GM23338 (cell line): ENCODE measurements at regions not wholly inside any gene's neighbourhood (a gene's known extent, or its start where the extent isn't known, plus 50 kb on each side); places are given as distances from the start of the nearest gene placed in this dataset.

Experiments
- ATAC-seq: fragments of 200-7000 bp; cut with Tn5 transposase; 3 replicates; pipeline ENCODE4 v1.9.1; 2020
- DNase-seq: peaks from one replicate; pipeline ENCODE4 v3.0.0-alpha.2; 2015; ENCODE audit warnings: low spot score
- H2AFZ ChIP-seq: fragments of 200-600 bp; sonication (generic); 2 replicates; pipeline ENCODE4 v1.8.0; 2016; ENCODE audit warnings: antibody characterized with exemption, mild to moderate bottlenecking, moderate library complexity
- H3F3A ChIP-seq: fragments of 200-600 bp; sonication (generic); replicated peaks from 2 replicates; pipeline ENCODE4 v1.8.0; 2017; ENCODE audit warnings: antibody characterized with exemption, mixed run types, low read depth
- H3K27ac ChIP-seq: fragments of 200-600 bp; sonication (generic); 2 replicates; pipeline ENCODE4 v1.6.1; 2016; ENCODE audit warnings: low read depth
- H3K27me3 ChIP-seq: fragments of 200-600 bp; sonication (generic); 2 replicates; pipeline ENCODE4 v1.8.0; 2016; ENCODE audit warnings: mild to moderate bottlenecking, mixed run types, moderate library complexity; ENCODE audit not compliant: insufficient read depth
- H3K36me3 ChIP-seq: fragments of 200-600 bp; sonication (generic); 2 replicates; pipeline ENCODE4 v1.8.0; 2016; ENCODE audit warnings: mild to moderate bottlenecking; ENCODE audit not compliant: insufficient read depth
- H3K4me1 ChIP-seq: fragments of 200-600 bp; sonication (generic); 2 replicates; pipeline ENCODE4 v1.8.0; 2016; ENCODE audit warnings: mild to moderate bottlenecking, moderate library complexity; ENCODE audit not compliant: insufficient read depth
- H3K4me2 ChIP-seq: fragments of 200-600 bp; sonication (generic); 2 replicates; pipeline ENCODE4 v1.7.1; 2017; ENCODE audit warnings: mixed run types
- H3K4me3 ChIP-seq: fragments of 200-600 bp; sonication (generic); 2 replicates; pipeline ENCODE4 v1.6.1; 2016; ENCODE audit warnings: mixed run types
- H3K79me2 ChIP-seq: fragments of 200-600 bp; sonication (generic); replicated peaks from 2 replicates; pipeline ENCODE4 v1.8.0; 2017; ENCODE audit warnings: mild to moderate bottlenecking; ENCODE audit not compliant: insufficient read depth
- H3K9me2 ChIP-seq: fragments of 200-600 bp; sonication (generic); 2 replicates; pipeline ENCODE4 v1.8.0; 2017; ENCODE audit not compliant: insufficient read depth
- H4K20me1 ChIP-seq: fragments of 200-600 bp; sonication (generic); replicated peaks from 2 replicates; pipeline ENCODE4 v1.8.0; 2017; ENCODE audit warnings: mild to moderate bottlenecking; ENCODE audit not compliant: insufficient read depth
- H3K27ac Mint-ChIP-seq: 2 replicates; pipeline ENCODE4 v1.8.0; 2020; ENCODE audit warnings: inconsistent platforms, mild to moderate bottlenecking, moderate library complexity, mixed read lengths
- H3K27me3 Mint-ChIP-seq: 3 replicates; pipeline ENCODE4 v1.8.0; 2022; ENCODE audit warnings: low read depth, mild to moderate bottlenecking, moderate library complexity, mixed read lengths, inconsistent platforms; ENCODE audit not compliant: insufficient read depth, poor library complexity
- H3K36me3 Mint-ChIP-seq: 3 replicates; pipeline ENCODE4 v1.8.0; 2021; ENCODE audit warnings: low read depth, mild to moderate bottlenecking, inconsistent platforms, moderate library complexity, mixed read lengths
- H3K4me1 Mint-ChIP-seq: 3 replicates; pipeline ENCODE4 v1.8.0; 2020; ENCODE audit warnings: mild to moderate bottlenecking, inconsistent platforms, mixed read lengths
- H3K4me3 Mint-ChIP-seq: 3 replicates; pipeline ENCODE4 v1.8.0; 2021; ENCODE audit warnings: moderate library complexity, mild to moderate bottlenecking, inconsistent platforms, mixed read lengths
- H3K9me3 Mint-ChIP-seq: 3 replicates; pipeline ENCODE4 v1.8.0; 2020; ENCODE audit warnings: moderate library complexity, mild to moderate bottlenecking, inconsistent platforms, mixed read lengths
- CREB1 ChIP-seq: fragments of 250-450 bp; sonication (Bioruptor Pico); IDR thresholded peaks from 2 replicates; pipeline ENCODE4 v1.5.0; 2020; ENCODE audit warnings: low read depth, mild to moderate bottlenecking, moderate library complexity
- EZH2 ChIP-seq: fragments of 200-600 bp; sonication (generic); IDR thresholded peaks from one replicate; pipeline ENCODE4 v1.8.0; 2017; ENCODE audit warnings: antibody characterized with exemption, mild to moderate bottlenecking, low read depth; ENCODE audit not compliant: unreplicated experiment
- JUNB ChIP-seq: IDR thresholded peaks from one replicate; pipeline ENCODE4 v1.6.1; 2016; ENCODE audit warnings: antibody characterized with exemption; ENCODE audit not compliant: unreplicated experiment
- STAT1 ChIP-seq: IDR thresholded peaks from one replicate; pipeline ENCODE4 v1.6.1; 2016; ENCODE audit warnings: antibody characterized with exemption; ENCODE audit not compliant: unreplicated experiment
- ZNF114 ChIP-seq: fragments of 250-450 bp; sonication (Bioruptor Pico); IDR thresholded peaks from 2 replicates; pipeline ENCODE4 v1.5.0; 2020; ENCODE audit warnings: mild to moderate bottlenecking, moderate library complexity
- TF ChIP-seq, protein P1 (sequence below): fragments of 250-450 bp; sonication (Bioruptor Pico); IDR thresholded peaks from 2 replicates; pipeline ENCODE4 v1.5.0; 2020; ENCODE audit warnings: mild to moderate bottlenecking, moderate library complexity
- TF ChIP-seq, protein P2 (sequence below): IDR thresholded peaks from 2 replicates; pipeline ENCODE4 v1.6.1; 2016; ENCODE audit warnings: antibody characterized with exemption
- TF ChIP-seq, protein P3 (sequence below), 2 experiments: fragments of 200-600 bp in 1 of 2; sonication (generic) in 1 of 2; conservative IDR thresholded peaks; 2 replicates each; pipeline versions ENCODE4 v1.5.1 to v1.6.1; 2016 to 2017; ENCODE audit warnings: antibody characterized with exemption in 2 of 2, low read depth in 2 of 2, mild to moderate bottlenecking in 2 of 2, moderate library complexity in 1 of 2

DNA sequence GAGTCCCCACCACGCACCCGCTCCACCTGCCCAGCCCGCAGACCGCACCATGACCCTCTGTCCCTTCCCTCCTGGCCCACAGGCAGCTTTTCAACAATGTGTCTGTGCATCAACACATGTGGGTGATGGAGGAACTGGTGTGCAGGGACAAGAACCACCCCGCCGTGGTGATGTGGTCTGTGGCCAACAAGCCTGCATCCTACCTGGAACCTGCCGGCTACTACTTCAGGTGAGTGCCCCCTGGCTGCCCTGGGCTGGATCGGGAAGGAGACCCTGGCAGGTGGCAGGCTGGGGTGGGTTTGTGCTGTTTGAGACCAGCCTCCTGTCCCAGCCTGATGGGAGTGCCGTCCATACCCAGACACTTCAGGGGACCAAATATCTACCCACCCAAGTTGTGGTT is 69.6 kb downstream of the ZNF727 start:
- no peaks in the 10 kb centered on the region for H3K79me2 ChIP-seq
- no peak for TF ChIP-seq CREB1
- no peak overlapping the region for H3K4me3 ChIP-seq
- peaks cover 22% of the 10 kb centered on the region for H3K36me3 Mint-ChIP-seq
- no peak overlapping the region for H3K27ac ChIP-seq
- no peaks in the 10 kb centered on the region for H4K20me1 ChIP-seq
- H3K27me3 Mint-ChIP-seq, result peaks cover 5% of the 10 kb centered on the region
- no peak overlapping the region for H2AFZ ChIP-seq
- no peaks in the 10 kb centered on the region for H3K36me3 ChIP-seq
- H3K27ac Mint-ChIP-seq, result no peak overlapping the region
- peaks cover 65% of the 10 kb centered on the region for H3K9me3 Mint-ChIP-seq
- H3K4me2 ChIP-seq, result no peak overlapping the region
- H3K4me1 Mint-ChIP-seq, result no peaks in the 10 kb centered on the region
- no peak for DNase-seq
- ATAC-seq, result no peak
- no peaks in the 10 kb centered on the region for H3K9me2 ChIP-seq
- no peaks in the 10 kb centered on the region for H3K27me3 ChIP-seq
- H3K4me1 ChIP-seq, result no peaks in the 10 kb centered on the region
- no peak overlapping the region for H3K4me3 Mint-ChIP-seq
- no peaks in the 10 kb centered on the region for H3F3A ChIP-seq

DNA sequence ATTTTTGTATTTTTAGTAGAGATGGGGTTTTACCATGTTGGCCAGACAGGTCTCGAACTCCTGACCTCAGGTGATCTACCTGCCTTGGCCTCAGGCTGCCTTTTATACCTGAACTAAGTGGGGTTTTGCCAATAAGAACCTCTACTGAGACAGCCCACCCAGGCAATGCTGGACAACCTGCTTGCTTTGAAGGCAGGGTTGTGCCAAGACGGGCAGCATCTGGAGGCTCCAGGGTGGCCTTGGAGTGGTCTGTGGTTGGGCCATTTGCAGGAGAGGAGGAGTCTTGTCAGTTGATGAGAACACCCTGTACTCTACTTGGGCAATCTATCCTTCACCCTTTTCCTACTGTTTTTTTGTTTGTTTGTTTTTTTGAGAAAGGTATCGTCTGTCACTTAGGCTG is 75.3 kb upstream of the ZNF735 start:
- Mint-ChIP-seq H3K9me3 (peaks cover 100% of the 10 kb centered on the region), H3K4me3 (no peak overlapping the region), H3K27me3 (no peaks in the 10 kb centered on the region), H3K36me3 (peaks cover 51% of the 10 kb centered on the region), H3K27ac (no peak overlapping the region), H3K4me1 (no peaks in the 10 kb centered on the region)
- Histone ChIP-seq H3K27me3 (no peaks in the 10 kb centered on the region), H3K4me3 (no peak overlapping the region), H3F3A (no peaks in the 10 kb centered on the region), H4K20me1 (no peaks in the 10 kb centered on the region), H2AFZ (no peak overlapping the region), H3K79me2 (no peaks in the 10 kb centered on the region), H3K4me2 (no peak overlapping the region), H3K4me1 (no peaks in the 10 kb centered on the region), H3K27ac (no peak overlapping the region), H3K36me3 (no peaks in the 10 kb centered on the region), H3K9me2 (no peaks in the 10 kb centered on the region)
- no peak for DNase-seq
- TF ChIP-seq, protein P1, sequence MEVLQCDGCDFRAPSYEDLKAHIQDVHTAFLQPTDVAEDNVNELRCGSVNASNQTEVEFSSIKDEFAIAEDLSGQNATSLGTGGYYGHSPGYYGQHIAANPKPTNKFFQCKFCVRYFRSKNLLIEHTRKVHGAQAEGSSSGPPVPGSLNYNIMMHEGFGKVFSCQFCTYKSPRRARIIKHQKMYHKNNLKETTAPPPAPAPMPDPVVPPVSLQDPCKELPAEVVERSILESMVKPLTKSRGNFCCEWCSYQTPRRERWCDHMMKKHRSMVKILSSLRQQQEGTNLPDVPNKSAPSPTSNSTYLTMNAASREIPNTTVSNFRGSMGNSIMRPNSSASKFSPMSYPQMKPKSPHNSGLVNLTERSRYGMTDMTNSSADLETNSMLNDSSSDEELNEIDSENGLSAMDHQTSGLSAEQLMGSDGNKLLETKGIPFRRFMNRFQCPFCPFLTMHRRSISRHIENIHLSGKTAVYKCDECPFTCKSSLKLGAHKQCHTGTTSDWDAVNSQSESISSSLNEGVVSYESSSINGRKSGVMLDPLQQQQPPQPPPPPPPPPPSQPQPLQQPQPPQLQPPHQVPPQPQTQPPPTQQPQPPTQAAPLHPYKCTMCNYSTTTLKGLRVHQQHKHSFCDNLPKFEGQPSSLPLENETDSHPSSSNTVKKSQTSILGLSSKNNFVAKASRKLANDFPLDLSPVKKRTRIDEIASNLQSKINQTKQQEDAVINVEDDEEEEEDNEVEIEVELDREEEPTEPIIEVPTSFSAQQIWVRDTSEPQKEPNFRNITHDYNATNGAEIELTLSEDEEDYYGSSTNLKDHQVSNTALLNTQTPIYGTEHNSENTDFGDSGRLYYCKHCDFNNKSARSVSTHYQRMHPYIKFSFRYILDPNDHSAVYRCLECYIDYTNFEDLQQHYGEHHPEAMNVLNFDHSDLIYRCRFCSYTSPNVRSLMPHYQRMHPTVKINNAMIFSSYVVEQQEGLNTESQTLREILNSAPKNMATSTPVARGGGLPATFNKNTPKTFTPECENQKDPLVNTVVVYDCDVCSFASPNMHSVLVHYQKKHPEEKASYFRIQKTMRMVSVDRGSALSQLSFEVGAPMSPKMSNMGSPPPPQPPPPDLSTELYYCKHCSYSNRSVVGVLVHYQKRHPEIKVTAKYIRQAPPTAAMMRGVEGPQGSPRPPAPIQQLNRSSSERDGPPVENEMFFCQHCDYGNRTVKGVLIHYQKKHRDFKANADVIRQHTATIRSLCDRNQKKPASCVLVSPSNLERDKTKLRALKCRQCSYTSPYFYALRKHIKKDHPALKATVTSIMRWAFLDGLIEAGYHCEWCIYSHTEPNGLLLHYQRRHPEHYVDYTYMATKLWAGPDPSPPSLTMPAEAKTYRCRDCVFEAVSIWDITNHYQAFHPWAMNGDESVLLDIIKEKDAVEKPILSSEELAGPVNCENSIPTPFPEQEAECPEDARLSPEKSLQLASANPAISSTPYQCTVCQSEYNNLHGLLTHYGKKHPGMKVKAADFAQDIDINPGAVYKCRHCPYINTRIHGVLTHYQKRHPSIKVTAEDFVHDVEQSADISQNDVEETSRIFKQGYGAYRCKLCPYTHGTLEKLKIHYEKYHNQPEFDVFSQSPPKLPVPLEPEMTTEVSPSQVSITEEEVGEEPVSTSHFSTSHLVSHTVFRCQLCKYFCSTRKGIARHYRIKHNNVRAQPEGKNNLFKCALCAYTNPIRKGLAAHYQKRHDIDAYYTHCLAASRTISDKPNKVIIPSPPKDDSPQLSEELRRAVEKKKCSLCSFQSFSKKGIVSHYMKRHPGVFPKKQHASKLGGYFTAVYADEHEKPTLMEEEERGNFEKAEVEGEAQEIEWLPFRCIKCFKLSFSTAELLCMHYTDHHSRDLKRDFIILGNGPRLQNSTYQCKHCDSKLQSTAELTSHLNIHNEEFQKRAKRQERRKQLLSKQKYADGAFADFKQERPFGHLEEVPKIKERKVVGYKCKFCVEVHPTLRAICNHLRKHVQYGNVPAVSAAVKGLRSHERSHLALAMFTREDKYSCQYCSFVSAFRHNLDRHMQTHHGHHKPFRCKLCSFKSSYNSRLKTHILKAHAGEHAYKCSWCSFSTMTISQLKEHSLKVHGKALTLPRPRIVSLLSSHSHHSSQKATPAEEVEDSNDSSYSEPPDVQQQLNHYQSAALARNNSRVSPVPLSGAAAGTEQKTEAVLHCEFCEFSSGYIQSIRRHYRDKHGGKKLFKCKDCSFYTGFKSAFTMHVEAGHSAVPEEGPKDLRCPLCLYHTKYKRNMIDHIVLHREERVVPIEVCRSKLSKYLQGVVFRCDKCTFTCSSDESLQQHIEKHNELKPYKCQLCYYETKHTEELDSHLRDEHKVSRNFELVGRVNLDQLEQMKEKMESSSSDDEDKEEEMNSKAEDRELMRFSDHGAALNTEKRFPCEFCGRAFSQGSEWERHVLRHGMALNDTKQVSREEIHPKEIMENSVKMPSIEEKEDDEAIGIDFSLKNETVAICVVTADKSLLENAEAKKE (CRISPR knock-in tag), result no peak
- TF ChIP-seq ZNF114 (no peak), JUNB (no peak), STAT1 (no peak), EZH2 (no peak), CREB1 (no peak)
- TF ChIP-seq, protein P2, sequence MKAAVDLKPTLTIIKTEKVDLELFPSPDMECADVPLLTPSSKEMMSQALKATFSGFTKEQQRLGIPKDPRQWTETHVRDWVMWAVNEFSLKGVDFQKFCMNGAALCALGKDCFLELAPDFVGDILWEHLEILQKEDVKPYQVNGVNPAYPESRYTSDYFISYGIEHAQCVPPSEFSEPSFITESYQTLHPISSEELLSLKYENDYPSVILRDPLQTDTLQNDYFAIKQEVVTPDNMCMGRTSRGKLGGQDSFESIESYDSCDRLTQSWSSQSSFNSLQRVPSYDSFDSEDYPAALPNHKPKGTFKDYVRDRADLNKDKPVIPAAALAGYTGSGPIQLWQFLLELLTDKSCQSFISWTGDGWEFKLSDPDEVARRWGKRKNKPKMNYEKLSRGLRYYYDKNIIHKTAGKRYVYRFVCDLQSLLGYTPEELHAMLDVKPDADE, result no peak
- TF ChIP-seq, protein P3, sequence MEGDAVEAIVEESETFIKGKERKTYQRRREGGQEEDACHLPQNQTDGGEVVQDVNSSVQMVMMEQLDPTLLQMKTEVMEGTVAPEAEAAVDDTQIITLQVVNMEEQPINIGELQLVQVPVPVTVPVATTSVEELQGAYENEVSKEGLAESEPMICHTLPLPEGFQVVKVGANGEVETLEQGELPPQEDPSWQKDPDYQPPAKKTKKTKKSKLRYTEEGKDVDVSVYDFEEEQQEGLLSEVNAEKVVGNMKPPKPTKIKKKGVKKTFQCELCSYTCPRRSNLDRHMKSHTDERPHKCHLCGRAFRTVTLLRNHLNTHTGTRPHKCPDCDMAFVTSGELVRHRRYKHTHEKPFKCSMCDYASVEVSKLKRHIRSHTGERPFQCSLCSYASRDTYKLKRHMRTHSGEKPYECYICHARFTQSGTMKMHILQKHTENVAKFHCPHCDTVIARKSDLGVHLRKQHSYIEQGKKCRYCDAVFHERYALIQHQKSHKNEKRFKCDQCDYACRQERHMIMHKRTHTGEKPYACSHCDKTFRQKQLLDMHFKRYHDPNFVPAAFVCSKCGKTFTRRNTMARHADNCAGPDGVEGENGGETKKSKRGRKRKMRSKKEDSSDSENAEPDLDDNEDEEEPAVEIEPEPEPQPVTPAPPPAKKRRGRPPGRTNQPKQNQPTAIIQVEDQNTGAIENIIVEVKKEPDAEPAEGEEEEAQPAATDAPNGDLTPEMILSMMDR (conservative IDR thresholded peaks at IDR 0.05; ENCODE audit: low read depth in 2 of 2), result no peak
- no peak for ATAC-seq
